ENCODE measurements at regions not wholly inside any gene's neighbourhood (a gene's known extent, or its start where the extent isn't known, plus 50 kb on each side); places are given as distances from the start of the nearest gene placed in this dataset.

DNA sequence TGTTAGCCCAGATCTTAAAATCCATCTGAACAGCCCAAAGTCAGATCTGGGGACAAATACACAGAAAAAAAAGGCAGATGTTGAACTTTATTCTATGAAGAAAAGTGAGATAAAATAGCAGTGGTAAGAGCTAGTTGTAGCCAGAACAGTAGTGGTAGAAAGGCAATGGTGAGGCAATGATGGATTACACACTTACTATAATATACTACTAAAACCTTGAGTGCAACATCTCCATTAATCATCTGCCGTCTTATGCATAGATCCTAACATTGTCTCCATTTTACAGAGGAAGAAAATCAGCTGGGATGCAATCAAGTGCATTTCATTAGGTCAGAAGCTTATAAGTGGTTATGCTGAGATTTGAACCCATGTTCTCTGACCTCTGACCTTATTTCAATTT is 699.6 kb downstream of the CDH11 start:
- H3K27ac ChIP-seq: no peak overlapping the region
- intact Hi-C loops (cut with DNase I; ENCODE audit: low total_unique reads): no loop called here
- TF ChIP-seq, protein P1, sequence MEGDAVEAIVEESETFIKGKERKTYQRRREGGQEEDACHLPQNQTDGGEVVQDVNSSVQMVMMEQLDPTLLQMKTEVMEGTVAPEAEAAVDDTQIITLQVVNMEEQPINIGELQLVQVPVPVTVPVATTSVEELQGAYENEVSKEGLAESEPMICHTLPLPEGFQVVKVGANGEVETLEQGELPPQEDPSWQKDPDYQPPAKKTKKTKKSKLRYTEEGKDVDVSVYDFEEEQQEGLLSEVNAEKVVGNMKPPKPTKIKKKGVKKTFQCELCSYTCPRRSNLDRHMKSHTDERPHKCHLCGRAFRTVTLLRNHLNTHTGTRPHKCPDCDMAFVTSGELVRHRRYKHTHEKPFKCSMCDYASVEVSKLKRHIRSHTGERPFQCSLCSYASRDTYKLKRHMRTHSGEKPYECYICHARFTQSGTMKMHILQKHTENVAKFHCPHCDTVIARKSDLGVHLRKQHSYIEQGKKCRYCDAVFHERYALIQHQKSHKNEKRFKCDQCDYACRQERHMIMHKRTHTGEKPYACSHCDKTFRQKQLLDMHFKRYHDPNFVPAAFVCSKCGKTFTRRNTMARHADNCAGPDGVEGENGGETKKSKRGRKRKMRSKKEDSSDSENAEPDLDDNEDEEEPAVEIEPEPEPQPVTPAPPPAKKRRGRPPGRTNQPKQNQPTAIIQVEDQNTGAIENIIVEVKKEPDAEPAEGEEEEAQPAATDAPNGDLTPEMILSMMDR (IDR thresholded peaks at IDR 0.05): no peak
- no peak for TF ChIP-seq POLR2A (IDR thresholded peaks at IDR 0.05)
- TF ChIP-seq POLR2AphosphoS5 (IDR thresholded peaks at IDR 0.05): no peak
- no peak for TF ChIP-seq EP300 (IDR thresholded peaks at IDR 0.05)
- no peak overlapping the region for H3K4me3 ChIP-seq
- H3K9me3 ChIP-seq: no peaks in the 10 kb centered on the region
- H3K27me3 ChIP-seq: no peaks in the 10 kb centered on the region
- DNase-seq: no peak
- H3K4me1 ChIP-seq: no peaks in the 10 kb centered on the region
- 83 to 100% (median 94%) methylated on average over 1 of the region's 1 CpG for WGBS, 5 donors
- no peaks in the 10 kb centered on the region for H3K36me3 ChIP-seq

DNA sequence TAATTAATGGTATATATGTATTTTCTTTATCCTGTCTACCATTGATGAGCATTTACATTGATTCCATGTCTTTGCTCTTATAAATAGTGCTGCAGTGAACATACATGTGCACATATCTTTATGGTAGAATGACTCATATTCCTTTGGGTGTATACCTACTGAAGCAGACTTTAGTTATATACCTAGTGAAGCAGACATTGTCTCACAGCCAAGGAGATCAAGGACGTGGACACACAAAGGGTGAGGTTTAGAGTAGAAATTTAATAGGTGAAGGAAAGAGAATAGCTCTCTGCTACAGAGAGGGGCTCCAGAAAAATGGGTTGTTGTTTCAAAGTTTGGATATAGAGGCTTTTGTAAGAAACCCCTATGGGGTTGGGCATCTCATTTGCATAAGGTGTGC is 700.3 kb downstream of the CDH11 start:
- intact Hi-C loops (cut with DNase I; ENCODE audit: low total_unique reads): no loop called here
- Histone ChIP-seq H3K4me3 (no peak overlapping the region), H3K36me3 (no peaks in the 10 kb centered on the region), H3K27me3 (no peaks in the 10 kb centered on the region), H3K9me3 (no peaks in the 10 kb centered on the region), H3K4me1 (no peaks in the 10 kb centered on the region), H3K27ac (no peak overlapping the region)
- DNase-seq: no peak
- TF ChIP-seq EP300 (IDR thresholded peaks at IDR 0.05) (no peak), POLR2AphosphoS5 (IDR thresholded peaks at IDR 0.05) (no peak), POLR2A (IDR thresholded peaks at IDR 0.05) (no peak)
- TF ChIP-seq, protein P1 (IDR thresholded peaks at IDR 0.05): no peak
- 58 to 84% (median 74%) methylated on average over 1 of the region's 1 CpG for WGBS, 5 donors

DNA sequence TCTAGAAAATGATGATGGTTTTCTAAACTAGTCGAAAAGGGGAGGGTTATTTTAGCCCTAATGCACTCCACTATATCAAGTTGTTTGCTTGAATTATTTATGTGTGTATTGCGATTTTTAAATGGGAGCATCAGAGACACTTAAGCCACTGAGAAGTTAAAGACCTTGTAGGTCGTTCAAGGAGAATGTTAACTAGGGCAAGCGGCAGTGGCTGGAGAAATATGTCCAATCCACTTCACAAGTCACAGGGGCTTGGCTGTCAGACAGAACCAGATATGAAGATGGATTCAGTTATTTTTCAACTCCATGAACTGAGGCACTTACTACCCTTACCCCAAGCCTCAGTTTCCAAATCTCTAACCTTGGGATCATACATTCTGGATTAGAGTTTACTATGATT is 702.0 kb downstream of the CDH11 start:
- no peak for TF ChIP-seq EP300 (IDR thresholded peaks at IDR 0.05)
- 83 to 91% (median 90%) methylated on average over 4 of the region's 4 CpGs for WGBS, 5 donors
- intact Hi-C loops (cut with DNase I; ENCODE audit: low total_unique reads): no loop called here

DNA sequence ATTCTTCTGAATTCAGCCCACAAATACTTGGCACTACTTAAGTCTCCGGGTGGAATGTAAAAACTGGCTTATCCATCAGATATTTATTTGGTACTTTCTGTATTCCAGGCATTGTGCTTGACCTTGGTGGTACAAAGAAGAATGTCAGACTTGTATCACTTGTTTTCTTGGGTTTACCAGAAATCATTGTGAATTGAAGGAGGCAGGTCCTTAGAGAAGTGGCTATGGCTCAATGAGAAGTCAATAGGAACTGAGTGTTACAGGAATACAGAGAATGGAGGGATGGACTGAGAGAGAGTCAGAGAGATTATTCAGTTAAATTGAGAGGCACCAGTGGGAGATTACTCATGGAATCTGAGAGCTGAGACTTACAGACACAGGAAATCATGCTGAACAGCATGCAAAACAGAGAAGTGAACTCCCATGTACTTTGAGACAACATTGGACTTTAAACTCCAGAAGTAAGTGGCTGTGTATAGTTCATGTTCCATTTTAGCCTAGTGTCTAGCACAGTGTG is 704.1 kb downstream of the CDH11 start:
- Histone ChIP-seq H3K27me3 (no peaks in the 10 kb centered on the region), H3K27ac (no peak overlapping the region), H3K4me1 (no peaks in the 10 kb centered on the region), H3K36me3 (no peaks in the 10 kb centered on the region), H3K9me3 (no peaks in the 10 kb centered on the region), H3K4me3 (no peak overlapping the region)
- 50 to 71% (median 64%) methylated on average over 1 of the region's 1 CpG for WGBS, 5 donors
- intact Hi-C loops (cut with DNase I; ENCODE audit: low total_unique reads): no loop called here
- DNase-seq: no peak
- no peak for TF ChIP-seq POLR2A (IDR thresholded peaks at IDR 0.05)
- no peak for TF ChIP-seq EP300 (IDR thresholded peaks at IDR 0.05)
- no peak for TF ChIP-seq POLR2AphosphoS5 (IDR thresholded peaks at IDR 0.05)
- TF ChIP-seq, protein P1 (IDR thresholded peaks at IDR 0.05): no peak

More for the DNA sequence above, 702.0 kb downstream of the CDH11 start:
- H3K9me3 ChIP-seq: no peaks in the 10 kb centered on the region
- H3K4me3 ChIP-seq: no peak overlapping the region
- H3K36me3 ChIP-seq: no peaks in the 10 kb centered on the region
- H3K27ac ChIP-seq: no peak overlapping the region
- DNase-seq: no peak
- no peaks in the 10 kb centered on the region for H3K4me1 ChIP-seq
- H3K27me3 ChIP-seq: no peaks in the 10 kb centered on the region

DNA sequence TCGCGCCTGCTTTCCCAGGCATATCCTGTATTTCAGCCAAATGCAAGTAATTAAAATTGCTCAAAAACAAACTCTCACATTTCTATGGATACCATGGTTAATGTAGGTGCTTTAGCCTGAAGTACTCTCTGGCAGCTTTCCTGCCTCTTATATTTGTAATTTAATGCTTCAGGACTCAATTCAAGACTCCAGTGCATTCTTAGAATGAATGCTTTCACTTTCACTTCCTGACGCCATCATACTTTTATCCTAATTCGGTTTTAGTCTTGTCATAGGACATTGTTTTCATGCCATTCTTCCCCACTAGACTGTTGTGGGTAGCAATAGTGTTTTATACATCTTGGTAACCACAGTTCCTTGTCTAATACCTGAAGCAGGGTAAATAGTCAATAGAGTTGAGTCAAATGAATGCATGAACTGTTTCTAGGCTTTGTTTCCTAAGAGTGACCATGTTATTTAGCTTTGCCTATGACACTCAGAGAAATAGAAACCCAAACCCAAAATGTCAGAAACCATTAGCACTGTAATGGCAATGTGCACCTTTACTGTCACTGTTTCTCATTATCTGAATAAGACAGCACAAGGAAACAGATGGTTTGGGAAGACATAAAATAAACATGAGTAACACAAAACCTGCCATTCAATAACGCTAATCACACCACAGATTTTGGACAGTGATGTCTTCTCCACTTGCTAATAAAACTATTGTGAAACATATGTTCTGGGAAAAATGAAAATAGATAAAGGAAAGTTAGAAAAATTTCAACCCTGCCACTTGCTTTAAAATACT is 705.5 kb downstream of the CDH11 start:
- Histone ChIP-seq H3K27me3 (no peaks in the 10 kb centered on the region), H3K27ac (no peak overlapping the region), H3K9me3 (no peaks in the 10 kb centered on the region), H3K4me1 (no peaks in the 10 kb centered on the region), H3K4me3 (peak overlapping the region; percentile 13 to 18 (median 15)), H3K36me3 (no peaks in the 10 kb centered on the region)
- peak in 1 of 2 donors; percentile 20 for DNase-seq
- TF ChIP-seq POLR2A (IDR thresholded peaks at IDR 0.05): no peak
- no peak for TF ChIP-seq POLR2AphosphoS5 (IDR thresholded peaks at IDR 0.05)
- TF ChIP-seq, protein P1 (IDR thresholded peaks at IDR 0.05): no peak
- TF ChIP-seq EP300 (IDR thresholded peaks at IDR 0.05): no peak
- 64 to 73% (median 65%) methylated on average over 5 of the region's 5 CpGs for WGBS, 5 donors
- intact Hi-C loops (cut with DNase I; ENCODE audit: low total_unique reads): no loop called here

Measured in stomach (tissue), 8 donors.